NB4 (cell line): ENCODE measurements at regions not wholly inside any gene's neighbourhood (a gene's known extent, or its start where the extent isn't known, plus 50 kb on each side); places are given as distances from the start of the nearest gene placed in this dataset.

Experiments used
- DNase-seq: peaks from one replicate; pipeline ENCODE4 v3.0.0; 2010; ENCODE audit warnings: low read depth
- H3K4me3 ChIP-seq: one replicate; pipeline ENCODE4 v1.5.1; 2011; ENCODE audit warnings: mild to moderate bottlenecking, low read depth, low read length, moderate library complexity
- CTCF ChIP-seq: IDR thresholded peaks from one replicate; pipeline ENCODE4 v1.5.1; 2012; ENCODE audit warnings: low read depth, low read length
- MYC ChIP-seq: IDR thresholded peaks from 2 replicates; pipeline ENCODE4 v1.6.1; 2011; ENCODE audit warnings: low read depth, low read length
- POLR2A ChIP-seq: IDR thresholded peaks from 2 replicates; pipeline ENCODE4 v1.6.1; 2011; ENCODE audit warnings: mild to moderate bottlenecking; ENCODE audit not compliant: insufficient read length; ENCODE audit errors: extremely low read depth
- TF ChIP-seq, protein P1 (sequence below): IDR thresholded peaks from 2 replicates; pipeline ENCODE4 v1.6.1; 2011; ENCODE audit warnings: low read depth, low read length

DNA sequence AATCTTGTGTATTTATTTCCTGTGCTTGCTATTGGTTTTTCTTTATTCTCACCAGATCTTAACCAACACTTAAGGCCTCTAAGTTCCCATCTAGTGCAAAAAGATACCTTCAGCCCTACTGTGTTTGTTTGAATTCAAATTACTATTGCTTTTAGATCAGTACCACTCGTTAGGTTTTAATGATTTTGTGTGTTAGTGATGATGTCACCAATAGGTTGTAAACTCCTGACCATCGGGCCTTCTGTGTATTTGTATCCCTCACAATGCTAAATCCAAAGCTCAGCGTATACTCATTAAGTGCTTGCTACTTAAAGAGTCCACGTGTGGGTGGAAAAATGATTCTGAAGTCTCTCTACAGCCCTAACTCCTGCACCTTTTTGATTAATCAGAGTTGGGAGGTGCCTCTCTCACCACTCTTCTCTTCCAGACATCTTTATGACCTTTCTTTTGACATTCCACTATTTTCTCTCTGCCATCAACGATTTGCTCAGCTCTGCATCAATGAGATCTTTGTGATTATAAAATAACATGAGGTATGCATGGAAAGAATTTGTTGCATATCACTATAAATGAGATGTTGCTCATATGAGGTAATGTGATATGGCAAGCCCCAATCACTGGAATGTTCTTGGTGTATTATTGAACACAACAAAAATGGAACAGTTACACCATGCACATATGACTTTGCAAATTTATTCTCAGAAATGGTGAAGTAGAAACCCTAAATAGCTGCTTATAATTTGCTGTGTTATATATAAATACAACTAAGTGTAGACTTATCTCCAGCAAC is 55.1 kb upstream of the LAMA2 start:
- H3K4me3 ChIP-seq: no peak overlapping the region
- no peak for DNase-seq
- TF ChIP-seq CTCF (no peak), MYC (no peak), POLR2A (no peak)
- TF ChIP-seq, protein P1, sequence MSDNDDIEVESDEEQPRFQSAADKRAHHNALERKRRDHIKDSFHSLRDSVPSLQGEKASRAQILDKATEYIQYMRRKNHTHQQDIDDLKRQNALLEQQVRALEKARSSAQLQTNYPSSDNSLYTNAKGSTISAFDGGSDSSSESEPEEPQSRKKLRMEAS: no peak

- DNase-seq: no peak
- TF ChIP-seq CTCF (no peak), MYC (no peak), POLR2A (no peak)
- TF ChIP-seq, protein P1: no peak
- H3K4me3 ChIP-seq: no peak overlapping the region
These were observed 56.3 kb upstream of the LAMA2 start for GRCh38 chr6:128826606-128827005.

GRCh38 chr6:128822271-128822670 is 60.7 kb upstream of the LAMA2 start:
- no peak for DNase-seq
- H3K4me3 ChIP-seq: no peak overlapping the region
- TF ChIP-seq MYC (no peak), CTCF (no peak), POLR2A (no peak)
- TF ChIP-seq, protein P1: no peak

DNA sequence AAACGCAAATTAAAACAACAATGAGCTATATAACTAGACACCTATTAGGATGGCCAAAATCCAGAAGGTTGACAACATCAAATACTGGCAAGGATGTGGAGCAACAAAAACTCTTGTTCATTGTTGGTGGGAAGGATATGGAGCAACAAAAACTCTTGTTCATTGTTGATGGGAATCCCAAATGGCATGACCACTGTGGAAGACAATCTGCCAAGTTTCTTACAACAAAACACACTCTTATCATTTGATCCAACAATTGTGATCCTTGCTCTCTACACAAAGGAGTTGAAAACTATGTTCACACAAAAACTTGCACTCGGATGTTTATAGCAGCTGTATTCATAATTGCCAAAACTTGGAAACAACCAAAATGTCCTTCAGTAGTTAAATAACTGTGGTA is 61.8 kb upstream of the LAMA2 start:
- no peak for DNase-seq

DNA sequence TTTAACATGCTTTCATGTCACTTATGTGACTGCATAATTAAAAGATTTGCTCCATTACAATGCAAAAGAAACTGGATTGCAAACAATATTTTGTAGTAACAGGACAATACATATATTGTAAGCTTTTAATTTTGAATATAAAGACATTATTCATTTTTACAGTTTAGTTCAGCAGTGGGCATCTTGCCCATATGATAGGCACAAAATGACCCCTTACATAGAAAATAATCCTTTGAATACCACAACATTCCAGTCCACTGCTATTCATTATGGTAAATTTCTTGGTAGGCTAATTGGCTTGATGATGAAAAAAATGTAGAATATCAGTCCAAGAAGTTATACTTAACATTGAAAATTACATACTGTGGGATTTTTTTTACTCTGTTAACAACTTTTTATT is 74.1 kb upstream of the LAMA2 start:
- no peak for DNase-seq
- H3K4me3 ChIP-seq: no peak overlapping the region
- TF ChIP-seq CTCF: no peak
- no peak for TF ChIP-seq MYC
- no peak for TF ChIP-seq POLR2A
- TF ChIP-seq, protein P1: no peak

More for the DNA sequence above, 61.8 kb upstream of the LAMA2 start:
- no peak overlapping the region for H3K4me3 ChIP-seq
- TF ChIP-seq MYC (no peak), POLR2A (no peak), CTCF (no peak)
- TF ChIP-seq, protein P1: no peak
